ENCODE measurements at regions not wholly inside any gene's neighbourhood (a gene's known extent, or its start where the extent isn't known, plus 50 kb on each side); places are given as distances from the start of the nearest gene placed in this dataset.

GRCh38 chr3:41093476-41093875 is 105.8 kb upstream of the CTNNB1 start:
- dilution Hi-C loops (cut with MboI; ENCODE audit: extremely low pct_ligation_motif_present, low sequenced_read_pairs): no loop called here
- DNase-seq (ENCODE audit: low read depth, low spot score): no peak
- Histone ChIP-seq H3K9me3 (ENCODE audit: control insufficient read depth, low read depth, low read length) (no peaks in the 10 kb centered on the region), H3K4me2 (ENCODE audit: control insufficient read depth, extremely low read depth, insufficient read depth, low read depth, low read length) (no peak overlapping the region), H3K27me3 (ENCODE audit: control insufficient read depth, extremely low read depth, insufficient read depth, low read length) (no peaks in the 10 kb centered on the region), H3K4me1 (ENCODE audit: control insufficient read depth, extremely low read depth, insufficient read depth, low read length) (peaks cover 5% of the 10 kb centered on the region), H4K20me1 (ENCODE audit: control insufficient read depth, extremely low read depth, insufficient read depth, low read length) (no peaks in the 10 kb centered on the region), H3K27ac (ENCODE audit: control insufficient read depth, insufficient read depth, low read length) (no peak overlapping the region), H3K9me1 (ENCODE audit: control insufficient read depth, extremely low read depth, insufficient read depth, low read length) (no peaks in the 10 kb centered on the region), H3K4me3 (ENCODE audit: control insufficient read depth in 2 of 3, extremely low read depth in 1 of 3, insufficient read depth in 2 of 3, low read depth in 1 of 3, low read length in 3 of 3) (no peak overlapping the region), H3K79me2 (ENCODE audit: control insufficient read depth, insufficient read depth, low read length) (no peaks in the 10 kb centered on the region), H2AFZ (ENCODE audit: control insufficient read depth, low read length) (no peak overlapping the region), H3K9ac (ENCODE audit: control insufficient read depth, extremely low read depth, insufficient read depth, low read length) (no peak overlapping the region), H3K36me3 (ENCODE audit: control insufficient read depth in 2 of 2, extremely low read depth in 1 of 2, insufficient read depth in 2 of 2, low read length in 2 of 2) (no peaks in the 10 kb centered on the region)
- no peak for TF ChIP-seq EZH2 (IDR thresholded peaks at IDR 0.05; ENCODE audit: low read length)
- TF ChIP-seq, protein P1, sequence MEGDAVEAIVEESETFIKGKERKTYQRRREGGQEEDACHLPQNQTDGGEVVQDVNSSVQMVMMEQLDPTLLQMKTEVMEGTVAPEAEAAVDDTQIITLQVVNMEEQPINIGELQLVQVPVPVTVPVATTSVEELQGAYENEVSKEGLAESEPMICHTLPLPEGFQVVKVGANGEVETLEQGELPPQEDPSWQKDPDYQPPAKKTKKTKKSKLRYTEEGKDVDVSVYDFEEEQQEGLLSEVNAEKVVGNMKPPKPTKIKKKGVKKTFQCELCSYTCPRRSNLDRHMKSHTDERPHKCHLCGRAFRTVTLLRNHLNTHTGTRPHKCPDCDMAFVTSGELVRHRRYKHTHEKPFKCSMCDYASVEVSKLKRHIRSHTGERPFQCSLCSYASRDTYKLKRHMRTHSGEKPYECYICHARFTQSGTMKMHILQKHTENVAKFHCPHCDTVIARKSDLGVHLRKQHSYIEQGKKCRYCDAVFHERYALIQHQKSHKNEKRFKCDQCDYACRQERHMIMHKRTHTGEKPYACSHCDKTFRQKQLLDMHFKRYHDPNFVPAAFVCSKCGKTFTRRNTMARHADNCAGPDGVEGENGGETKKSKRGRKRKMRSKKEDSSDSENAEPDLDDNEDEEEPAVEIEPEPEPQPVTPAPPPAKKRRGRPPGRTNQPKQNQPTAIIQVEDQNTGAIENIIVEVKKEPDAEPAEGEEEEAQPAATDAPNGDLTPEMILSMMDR (optimal IDR thresholded peaks at IDR 0.05 in 1 of 3, IDR thresholded peaks at IDR 0.05 in 1 of 3, conservative IDR thresholded peaks at IDR 0.05 in 1 of 3; ENCODE audit: extremely low read depth in 1 of 3, insufficient read depth in 2 of 3, low read length in 3 of 3): no peak
- FAIRE-seq: no peak

GRCh38 chr3:41094351-41094750 is 105.0 kb upstream of the CTNNB1 start:
- DNase-seq (ENCODE audit: low read depth, low spot score): no peak
- no peaks in the 10 kb centered on the region for H3K79me2 ChIP-seq (ENCODE audit: control insufficient read depth, insufficient read depth, low read length)
- no peaks in the 10 kb centered on the region for H3K27me3 ChIP-seq (ENCODE audit: control insufficient read depth, extremely low read depth, insufficient read depth, low read length)
- H3K27ac ChIP-seq (ENCODE audit: control insufficient read depth, insufficient read depth, low read length): no peak overlapping the region
- no peak overlapping the region for H2AFZ ChIP-seq (ENCODE audit: control insufficient read depth, low read length)
- H3K9ac ChIP-seq (ENCODE audit: control insufficient read depth, extremely low read depth, insufficient read depth, low read length): no peak overlapping the region
- no peak overlapping the region for H3K4me2 ChIP-seq (ENCODE audit: control insufficient read depth, extremely low read depth, insufficient read depth, low read depth, low read length)
- dilution Hi-C loops (cut with MboI; ENCODE audit: extremely low pct_ligation_motif_present, low sequenced_read_pairs): no loop called here
- TF ChIP-seq, protein P1 (optimal IDR thresholded peaks at IDR 0.05 in 1 of 3, IDR thresholded peaks at IDR 0.05 in 1 of 3, conservative IDR thresholded peaks at IDR 0.05 in 1 of 3; ENCODE audit: extremely low read depth in 1 of 3, insufficient read depth in 2 of 3, low read length in 3 of 3): no peak
- no peak for TF ChIP-seq EZH2 (IDR thresholded peaks at IDR 0.05; ENCODE audit: low read length)
- no peaks in the 10 kb centered on the region for H3K9me1 ChIP-seq (ENCODE audit: control insufficient read depth, extremely low read depth, insufficient read depth, low read length)
- no peaks in the 10 kb centered on the region for H3K9me3 ChIP-seq (ENCODE audit: control insufficient read depth, low read depth, low read length)
- H4K20me1 ChIP-seq (ENCODE audit: control insufficient read depth, extremely low read depth, insufficient read depth, low read length): no peaks in the 10 kb centered on the region
- no peak overlapping the region for H3K4me3 ChIP-seq (ENCODE audit: control insufficient read depth in 2 of 3, extremely low read depth in 1 of 3, insufficient read depth in 2 of 3, low read depth in 1 of 3, low read length in 3 of 3)
- no peaks in the 10 kb centered on the region for H3K36me3 ChIP-seq (ENCODE audit: control insufficient read depth in 2 of 2, extremely low read depth in 1 of 2, insufficient read depth in 2 of 2, low read length in 2 of 2)
- H3K4me1 ChIP-seq (ENCODE audit: control insufficient read depth, extremely low read depth, insufficient read depth, low read length): peaks cover 5% of the 10 kb centered on the region
- no peak for FAIRE-seq

Measured in keratinocyte (primary cell).